Osteoblast (primary cell): ENCODE measurements at regions not wholly inside any gene's neighbourhood (a gene's known extent, or its start where the extent isn't known, plus 50 kb on each side); places are given as distances from the start of the nearest gene placed in this dataset.
A peak's percentile ranks its signal among the peaks of the same experiment; 100 is the strongest.

Experiments used
- DNase-seq: peaks from one replicate; pipeline ENCODE4 v3.0.0; 2011; ENCODE audit warnings: low spot score, mixed read lengths; ENCODE audit not compliant: insufficient read length; ENCODE audit errors: missing footprints
- H2AFZ ChIP-seq: 2 replicates; pipeline ENCODE4 v1.6.0; 2011; ENCODE audit warnings: mild to moderate bottlenecking, low read length
- H3K27ac ChIP-seq: 2 replicates; pipeline ENCODE4 v1.5.1; 2011; ENCODE audit warnings: mild to moderate bottlenecking, low read depth, low read length, moderate library complexity
- H3K27me3 ChIP-seq: 2 replicates; pipeline ENCODE4 v1.6.0; 2012; ENCODE audit warnings: mild to moderate bottlenecking, control low read depth, inconsistent platforms, low read length, moderate library complexity; ENCODE audit not compliant: insufficient read depth
- H3K36me3 ChIP-seq: 2 replicates; pipeline ENCODE4 v1.5.1; 2011; ENCODE audit warnings: mild to moderate bottlenecking, low read length, control low read depth, moderate library complexity; ENCODE audit not compliant: insufficient read depth
- H3K4me1 ChIP-seq: 2 replicates; pipeline ENCODE4 v1.5.1; 2011; ENCODE audit warnings: mild to moderate bottlenecking, low read length, control low read depth, moderate library complexity; ENCODE audit not compliant: insufficient read depth
- H3K4me2 ChIP-seq: 2 replicates; pipeline ENCODE4 v1.6.0; 2011; ENCODE audit warnings: mild to moderate bottlenecking, low read length; ENCODE audit not compliant: insufficient read depth
- H3K4me3 ChIP-seq: fragments of 200-600 bp; sonication (generic); 3 replicates; pipeline ENCODE4 v1.5.1; 2012; ENCODE audit warnings: mild to moderate bottlenecking, low read length, inconsistent platforms; ENCODE audit not compliant: insufficient read depth
- H3K79me2 ChIP-seq: 2 replicates; pipeline ENCODE4 v1.6.0; 2012; ENCODE audit warnings: mild to moderate bottlenecking, low read length, control low read depth, inconsistent platforms; ENCODE audit not compliant: insufficient read depth
- H3K9me3 ChIP-seq: 2 replicates; pipeline ENCODE4 v1.5.1; 2011; ENCODE audit warnings: low read depth, low read length, control low read depth
- H4K20me1 ChIP-seq: 2 replicates; pipeline ENCODE4 v1.6.0; 2012; ENCODE audit warnings: mild to moderate bottlenecking, low read length, control low read depth; ENCODE audit not compliant: insufficient read depth
- TF ChIP-seq, protein P1 (sequence below): IDR thresholded peaks from 2 replicates; pipeline ENCODE4 v1.5.1; 2011; ENCODE audit warnings: mild to moderate bottlenecking, low read depth, low read length, moderate library complexity; ENCODE audit errors: extremely low read depth

DNA sequence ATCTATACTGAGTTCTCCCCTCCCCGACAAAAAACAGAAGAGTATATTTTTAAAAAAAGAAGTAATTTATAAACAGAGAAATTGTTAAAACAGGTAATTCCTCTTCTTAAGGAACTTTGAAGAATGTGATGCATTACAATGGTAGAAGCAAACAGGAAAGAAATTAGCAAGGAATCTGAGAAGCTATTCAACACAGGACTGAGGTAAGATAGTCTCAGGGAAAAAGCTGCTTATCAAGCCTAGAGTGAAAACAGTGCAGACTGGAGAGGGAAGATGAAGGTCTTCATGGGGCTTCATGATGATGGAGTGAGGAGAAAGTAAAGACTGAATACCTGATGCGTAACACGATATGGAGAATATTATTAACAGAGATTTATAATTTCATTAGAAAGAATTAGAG is 880.0 kb downstream of the SLC16A7 start:
- peaks cover 3% of the 10 kb centered on the region for H3K9me3 ChIP-seq
- no peak overlapping the region for H3K4me3 ChIP-seq
- no peak overlapping the region for H3K27ac ChIP-seq
- TF ChIP-seq, protein P1, sequence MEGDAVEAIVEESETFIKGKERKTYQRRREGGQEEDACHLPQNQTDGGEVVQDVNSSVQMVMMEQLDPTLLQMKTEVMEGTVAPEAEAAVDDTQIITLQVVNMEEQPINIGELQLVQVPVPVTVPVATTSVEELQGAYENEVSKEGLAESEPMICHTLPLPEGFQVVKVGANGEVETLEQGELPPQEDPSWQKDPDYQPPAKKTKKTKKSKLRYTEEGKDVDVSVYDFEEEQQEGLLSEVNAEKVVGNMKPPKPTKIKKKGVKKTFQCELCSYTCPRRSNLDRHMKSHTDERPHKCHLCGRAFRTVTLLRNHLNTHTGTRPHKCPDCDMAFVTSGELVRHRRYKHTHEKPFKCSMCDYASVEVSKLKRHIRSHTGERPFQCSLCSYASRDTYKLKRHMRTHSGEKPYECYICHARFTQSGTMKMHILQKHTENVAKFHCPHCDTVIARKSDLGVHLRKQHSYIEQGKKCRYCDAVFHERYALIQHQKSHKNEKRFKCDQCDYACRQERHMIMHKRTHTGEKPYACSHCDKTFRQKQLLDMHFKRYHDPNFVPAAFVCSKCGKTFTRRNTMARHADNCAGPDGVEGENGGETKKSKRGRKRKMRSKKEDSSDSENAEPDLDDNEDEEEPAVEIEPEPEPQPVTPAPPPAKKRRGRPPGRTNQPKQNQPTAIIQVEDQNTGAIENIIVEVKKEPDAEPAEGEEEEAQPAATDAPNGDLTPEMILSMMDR: no peak
- no peak overlapping the region for H2AFZ ChIP-seq
- H4K20me1 ChIP-seq: no peaks in the 10 kb centered on the region
- no peak for DNase-seq
- no peaks in the 10 kb centered on the region for H3K4me1 ChIP-seq
- H3K79me2 ChIP-seq: no peaks in the 10 kb centered on the region
- H3K36me3 ChIP-seq: no peaks in the 10 kb centered on the region
- H3K27me3 ChIP-seq: no peaks in the 10 kb centered on the region
- H3K4me2 ChIP-seq: no peak overlapping the region

DNA sequence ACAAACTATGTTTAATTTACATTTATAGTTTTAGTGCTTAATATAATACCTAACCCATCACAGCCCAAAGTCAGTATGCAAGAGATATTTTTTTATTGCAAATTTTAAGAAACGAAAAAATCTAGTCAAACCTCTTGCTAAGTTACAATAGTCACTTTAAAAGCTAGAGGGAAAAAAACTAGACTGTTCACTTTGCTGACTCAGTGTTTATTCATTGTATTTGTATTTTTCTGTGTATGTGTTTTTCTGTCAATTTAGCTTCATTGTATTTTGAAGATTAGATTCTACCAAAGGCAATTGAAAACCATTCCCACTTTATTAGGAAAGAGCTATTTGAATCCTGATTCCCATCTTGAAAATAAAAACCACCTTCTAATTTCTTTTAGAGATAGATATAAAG is 891.5 kb downstream of the SLC16A7 start:
- Histone ChIP-seq H3K27ac (no peak overlapping the region), H4K20me1 (no peaks in the 10 kb centered on the region), H3K27me3 (no peaks in the 10 kb centered on the region), H3K4me2 (no peak overlapping the region), H2AFZ (no peak overlapping the region), H3K4me3 (no peak overlapping the region), H3K4me1 (no peaks in the 10 kb centered on the region), H3K79me2 (no peaks in the 10 kb centered on the region), H3K36me3 (no peaks in the 10 kb centered on the region), H3K9me3 (peaks cover 2% of the 10 kb centered on the region)
- TF ChIP-seq, protein P1: no peak
- no peak for DNase-seq

DNA sequence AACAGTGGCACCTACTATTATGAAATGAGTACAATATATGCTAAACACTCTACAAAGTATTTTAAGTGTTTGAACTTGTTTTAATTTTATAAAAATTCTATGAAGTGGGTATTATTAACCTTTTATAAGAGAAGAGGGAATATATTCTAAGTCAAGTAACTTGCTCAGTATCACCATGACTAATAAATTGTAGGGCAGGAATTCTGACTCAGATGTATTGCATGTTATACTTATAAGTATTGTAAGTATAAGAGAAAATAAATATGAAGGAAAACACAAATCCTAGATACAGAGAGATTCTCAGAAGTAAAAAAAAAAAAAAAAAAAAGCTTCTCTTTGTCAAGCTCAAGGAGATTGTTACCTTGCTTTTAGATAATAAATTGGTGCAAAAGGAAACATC is 893.2 kb downstream of the SLC16A7 start:
- H3K27me3 ChIP-seq: no peaks in the 10 kb centered on the region
- no peaks in the 10 kb centered on the region for H3K4me1 ChIP-seq
- H4K20me1 ChIP-seq: no peaks in the 10 kb centered on the region
- H3K27ac ChIP-seq: no peak overlapping the region
- H3K36me3 ChIP-seq: no peaks in the 10 kb centered on the region
- no peak overlapping the region for H2AFZ ChIP-seq
- peaks cover 2% of the 10 kb centered on the region for H3K9me3 ChIP-seq
- H3K4me3 ChIP-seq: no peak overlapping the region
- H3K79me2 ChIP-seq: no peaks in the 10 kb centered on the region
- DNase-seq: no peak
- TF ChIP-seq, protein P1: no peak
- H3K4me2 ChIP-seq: no peak overlapping the region

DNA sequence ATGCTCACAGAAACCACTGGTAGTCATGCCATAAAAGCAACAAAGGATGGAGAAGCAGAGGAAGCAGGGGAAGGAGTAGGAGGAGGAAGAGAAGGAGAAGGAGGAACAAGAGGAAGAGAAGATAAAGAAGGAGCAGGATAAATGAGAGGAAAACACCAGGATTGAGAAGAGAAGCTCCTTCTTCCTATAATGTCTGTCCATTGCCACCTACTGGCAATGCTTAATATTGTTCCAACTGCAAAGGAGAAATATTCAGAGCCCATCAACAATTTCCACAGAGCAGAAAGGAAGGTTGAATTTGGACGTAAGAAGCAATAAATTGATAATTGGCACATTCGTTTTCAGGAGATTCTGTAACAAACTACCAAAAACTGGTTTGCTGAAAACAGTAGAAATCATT is 898.4 kb downstream of the SLC16A7 start:
- no peaks in the 10 kb centered on the region for H3K79me2 ChIP-seq
- no peak overlapping the region for H3K4me3 ChIP-seq
- DNase-seq: no peak
- H3K27me3 ChIP-seq: no peaks in the 10 kb centered on the region
- H3K9me3 ChIP-seq: peaks cover 3% of the 10 kb centered on the region
- no peak overlapping the region for H2AFZ ChIP-seq
- H3K4me1 ChIP-seq: no peaks in the 10 kb centered on the region
- H3K4me2 ChIP-seq: no peak overlapping the region
- H3K36me3 ChIP-seq: no peaks in the 10 kb centered on the region
- H4K20me1 ChIP-seq: no peaks in the 10 kb centered on the region
- H3K27ac ChIP-seq: no peak overlapping the region
- TF ChIP-seq, protein P1: peak; percentile 15
